ENCODE measurements at regions not wholly inside any gene's neighbourhood (a gene's known extent, or its start where the extent isn't known, plus 50 kb on each side); places are given as distances from the start of the nearest gene placed in this dataset.

GRCh38 chr18:29071869-29072268 lies 894.9 kb upstream of the CDH2 start:
- no peak for DNase-seq (ENCODE audit: low read depth)

DNA sequence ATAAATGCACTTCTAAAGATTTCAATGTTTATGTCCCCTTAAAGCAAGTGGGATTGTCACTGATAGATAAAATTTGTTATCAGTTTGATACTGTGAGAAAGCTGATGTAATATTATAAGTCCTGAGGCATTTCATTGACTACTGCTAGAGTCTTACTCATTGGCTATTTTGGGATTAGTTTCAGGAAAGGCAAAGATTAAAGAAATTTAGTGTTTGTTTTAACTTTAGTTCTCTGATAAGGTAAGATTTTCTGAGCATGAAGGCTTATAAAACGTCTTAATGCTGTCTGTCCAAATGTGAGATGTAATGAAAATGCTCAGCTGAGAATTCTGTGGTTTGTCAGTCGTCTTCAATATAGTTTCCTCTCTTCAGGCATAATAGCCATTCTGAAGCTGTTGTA lies 886.4 kb upstream of the CDH2 start:
- DNase-seq (ENCODE audit: low read depth), result no peak

DNA sequence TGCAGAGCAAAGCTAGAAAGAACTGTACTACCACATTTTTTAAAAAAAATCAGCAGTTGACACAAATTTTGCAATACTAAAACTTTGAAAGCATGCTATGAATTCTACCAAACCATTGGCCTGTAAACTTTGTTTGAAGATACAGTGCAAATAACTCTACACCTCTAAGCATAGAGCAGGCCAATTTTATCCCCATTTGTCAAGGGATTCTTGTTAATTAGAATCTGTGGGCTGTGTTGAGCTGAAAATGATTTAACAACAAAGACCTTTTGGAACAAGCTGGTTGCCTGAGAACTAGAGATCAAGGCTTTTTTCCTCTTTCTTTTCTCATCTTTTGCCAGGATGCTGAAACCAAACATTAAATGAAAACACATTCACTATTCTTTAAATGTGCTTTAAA lies 886.0 kb upstream of the CDH2 start:
- no peak for DNase-seq (ENCODE audit: low read depth)

- no peak for DNase-seq (ENCODE audit: low read depth)
These were observed 883.4 kb upstream of the CDH2 start for GRCh38 chr18:29060349-29060748.

DNA sequence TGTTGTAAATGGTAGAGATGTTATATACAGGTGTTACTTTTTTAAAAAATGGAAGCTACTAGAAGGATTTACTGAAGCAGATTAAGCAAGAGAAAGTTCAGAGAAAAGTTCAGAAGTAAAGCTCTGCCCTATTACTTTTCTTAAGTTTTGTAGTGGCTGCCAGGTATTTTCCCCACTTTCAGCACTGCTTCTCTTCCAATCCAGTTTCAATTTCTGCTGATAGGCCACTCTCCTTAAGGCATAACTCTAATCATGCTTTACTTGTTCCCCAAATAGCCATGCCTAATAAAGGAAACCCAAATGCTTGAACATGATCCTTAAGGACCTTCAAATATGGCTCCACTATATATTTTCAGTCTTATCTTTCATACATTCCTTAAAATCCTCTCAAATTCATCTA lies 880.8 kb upstream of the CDH2 start:
- no peak for DNase-seq (ENCODE audit: low read depth)

DNA sequence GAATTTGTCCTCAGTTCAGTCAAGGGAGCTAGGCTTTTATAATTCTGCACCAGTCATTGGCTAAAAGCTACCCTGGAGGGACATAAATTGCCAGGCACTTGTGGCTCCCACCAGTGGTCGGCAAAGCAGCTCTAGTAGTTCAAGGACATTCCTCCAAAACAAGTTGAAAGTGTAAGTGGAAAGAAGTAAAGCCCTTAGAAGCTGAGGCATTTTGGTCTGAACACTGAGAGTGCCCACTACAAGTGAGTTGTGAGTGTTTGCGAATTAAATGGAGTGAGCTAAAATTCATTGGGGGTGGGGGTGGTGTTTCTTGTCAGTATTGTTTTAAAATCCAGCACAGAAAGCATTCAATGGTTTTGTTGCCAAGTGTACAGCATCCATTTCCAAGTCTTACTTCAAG lies 879.9 kb upstream of the CDH2 start:
- no peak for DNase-seq (ENCODE audit: low read depth)

GRCh38 chr18:29041976-29042375 lies 865.0 kb upstream of the CDH2 start:
- DNase-seq (ENCODE audit: low read depth), result no peak

GRCh38 chr18:29034113-29034856 lies 857.4 kb upstream of the CDH2 start:
- no peak for DNase-seq (ENCODE audit: low read depth)

DNA sequence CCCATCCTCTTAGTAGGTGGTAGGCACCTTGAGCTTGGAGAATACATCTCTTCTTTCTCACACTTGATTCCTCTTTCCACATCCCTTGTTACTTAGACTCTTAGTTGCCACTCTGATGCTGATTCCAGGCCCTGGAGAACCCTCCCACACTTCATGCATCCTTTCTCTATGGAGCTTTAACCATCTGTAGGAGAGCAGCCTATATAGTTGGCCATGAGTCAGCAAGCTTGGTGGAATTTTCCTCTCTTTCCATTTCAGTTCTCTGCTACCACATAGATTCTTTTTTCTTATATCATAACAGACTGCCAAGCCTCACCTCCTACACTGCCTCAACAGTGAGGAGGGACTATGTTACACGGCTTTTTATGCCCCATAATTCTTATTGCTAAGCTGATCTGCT lies 851.6 kb upstream of the CDH2 start:
- no peak for DNase-seq (ENCODE audit: low read depth)

DNA sequence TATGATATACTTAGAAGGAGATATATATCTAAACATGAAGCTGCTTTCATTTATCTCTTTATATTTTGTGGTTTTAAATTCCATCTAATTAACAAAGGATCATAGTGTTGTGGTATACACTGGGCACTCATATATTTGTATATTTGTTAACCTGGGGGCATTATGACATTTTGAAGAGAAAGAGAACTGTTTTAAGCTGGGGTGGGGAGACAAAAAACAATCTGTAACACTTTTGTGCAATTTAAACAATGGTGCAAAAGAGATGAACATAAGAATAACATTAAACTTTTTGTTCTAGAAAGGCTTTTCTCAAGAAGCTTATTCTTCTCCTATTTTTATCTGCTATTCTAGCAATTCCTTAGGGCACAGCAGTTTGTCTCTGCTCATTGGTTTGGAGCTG lies 842.0 kb upstream of the CDH2 start:
- DNase-seq (ENCODE audit: low read depth), result no peak

DNA sequence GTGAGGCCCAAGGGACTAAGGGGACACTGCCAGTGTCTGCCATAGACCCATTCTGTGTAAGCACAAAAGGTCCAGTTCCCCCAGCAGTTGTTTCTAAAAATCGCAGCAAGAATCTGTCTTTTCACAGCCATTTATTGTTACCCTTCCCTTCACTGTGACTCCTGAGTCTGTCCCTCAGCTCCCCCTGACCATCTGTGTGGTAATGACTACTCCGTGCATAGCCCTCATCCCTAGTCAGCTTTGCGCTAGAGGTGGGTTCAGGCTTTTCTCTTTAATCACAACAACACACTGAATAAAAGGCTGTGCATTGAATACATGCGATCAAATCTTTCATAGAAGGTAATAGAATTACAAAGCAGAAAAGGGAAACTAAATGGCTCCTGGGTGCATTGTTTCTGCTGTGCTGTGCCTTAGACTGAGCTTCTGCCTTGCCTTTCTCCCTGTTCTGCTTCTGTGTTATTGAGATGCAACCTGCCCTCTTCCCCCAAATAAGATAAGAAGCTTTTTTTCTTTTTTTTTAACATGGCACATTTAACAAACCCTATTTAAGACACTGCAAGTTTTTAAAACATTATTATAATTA lies 836.0 kb upstream of the CDH2 start:
- DNase-seq (ENCODE audit: low read depth), result no peak

- no peak for DNase-seq (ENCODE audit: low read depth)
These were observed 835.4 kb upstream of the CDH2 start for GRCh38 chr18:29012364-29012763.

GRCh38 chr18:29009250-29009803 lies 832.4 kb upstream of the CDH2 start:
- no peak for DNase-seq (ENCODE audit: low read depth)

- no peak for DNase-seq (ENCODE audit: low read depth)
These were observed 831.9 kb upstream of the CDH2 start for GRCh38 chr18:29008809-29009208.

- no peak for DNase-seq (ENCODE audit: low read depth)
These were observed 831.2 kb upstream of the CDH2 start for GRCh38 chr18:29007986-29008654.

DNA sequence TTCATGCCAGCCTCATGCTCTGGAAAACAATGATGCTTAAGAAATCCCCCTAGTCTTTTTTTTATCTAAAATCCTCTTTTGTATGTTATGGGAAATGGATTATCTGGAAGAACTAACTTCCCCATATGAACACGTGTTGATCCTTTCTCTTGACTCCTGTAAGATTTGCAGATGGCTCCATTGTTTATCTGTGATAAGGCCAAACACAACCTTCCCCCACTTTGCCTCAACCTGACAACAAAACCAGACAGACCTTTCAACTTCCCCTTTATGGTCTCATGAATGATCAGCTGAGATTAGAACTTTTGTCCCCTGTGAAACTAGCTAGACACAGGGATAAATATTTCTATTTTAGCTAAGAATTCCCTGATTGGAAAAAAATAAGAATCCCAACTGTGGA lies 828.0 kb upstream of the CDH2 start:
- no peak for DNase-seq (ENCODE audit: low read depth)

GRCh38 chr18:29003194-29003593 lies 826.3 kb upstream of the CDH2 start:
- DNase-seq (ENCODE audit: low read depth), result no peak

DNA sequence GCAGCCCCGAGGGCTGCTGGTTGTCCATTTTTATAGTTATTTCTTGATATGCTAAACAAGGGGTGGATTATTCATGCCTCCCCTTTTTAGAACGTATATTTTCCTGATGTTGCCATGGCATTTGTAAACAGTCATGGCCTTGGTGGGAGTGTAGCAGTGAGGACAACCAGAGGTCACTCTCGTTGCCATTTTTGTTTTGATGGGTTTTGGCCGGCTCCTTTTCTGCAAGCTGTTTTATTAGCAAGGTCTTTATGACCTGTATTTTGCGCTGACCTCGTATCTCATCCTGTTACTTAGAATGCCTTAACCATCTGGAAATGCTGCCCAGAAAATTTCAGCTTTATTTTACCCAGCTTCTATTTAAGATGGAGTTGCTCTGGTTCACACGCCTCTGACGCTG lies 825.8 kb upstream of the CDH2 start:
- no peak for DNase-seq (ENCODE audit: low read depth)

- no peak for DNase-seq (ENCODE audit: low read depth)
These were observed 822.8 kb upstream of the CDH2 start for GRCh38 chr18:28999726-29000125.

DNA sequence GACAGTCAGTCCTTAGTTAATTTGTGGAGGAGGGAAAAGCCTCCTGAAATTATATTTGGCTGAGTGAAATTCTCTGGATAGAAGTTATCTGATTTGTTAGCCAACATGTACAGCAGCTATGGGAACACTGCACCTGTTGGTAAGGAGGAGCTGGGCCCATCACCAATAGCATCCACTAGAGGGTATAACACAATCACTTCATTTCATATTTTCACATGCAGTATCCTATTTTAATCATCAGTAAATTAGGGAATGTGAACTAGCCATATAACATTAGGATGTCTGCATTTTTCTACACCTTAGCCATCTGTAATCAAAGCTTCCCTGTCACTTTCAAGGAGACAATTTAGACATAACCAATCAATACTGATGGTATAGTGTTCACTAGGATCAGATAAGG lies 818.4 kb upstream of the CDH2 start:
- DNase-seq (ENCODE audit: low read depth), result no peak

- DNase-seq (ENCODE audit: low read depth), result no peak
These were observed 807.8 kb upstream of the CDH2 start for GRCh38 chr18:28984731-28985130.

DNA sequence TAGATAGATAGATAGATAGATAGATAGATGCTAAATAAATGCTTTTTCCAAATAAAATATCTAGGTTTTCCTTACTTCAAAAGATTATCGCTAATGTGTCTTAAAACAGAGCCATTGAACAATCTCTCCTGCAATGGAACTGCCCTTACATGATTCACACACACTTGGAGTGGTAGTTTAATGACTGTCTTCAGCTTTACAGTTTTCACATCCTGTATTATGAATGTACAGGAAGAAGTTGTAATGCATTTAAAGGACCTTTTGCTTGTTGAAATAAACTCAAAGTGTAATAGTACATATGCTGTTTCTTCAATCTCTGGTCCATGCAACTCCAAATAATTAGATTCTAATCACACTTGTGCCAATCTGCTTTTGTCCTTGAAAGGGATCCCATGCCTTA lies 797.6 kb upstream of the CDH2 start:
- DNase-seq (ENCODE audit: low read depth), result no peak

GRCh38 chr18:28973324-28973723 lies 796.4 kb upstream of the CDH2 start:
- DNase-seq (ENCODE audit: low read depth), result no peak

Measured in HS-27A (cell line).